Liver (tissue), 3 donors: ENCODE measurements at regions not wholly inside any gene's neighbourhood (a gene's known extent, or its start where the extent isn't known, plus 50 kb on each side); places are given as distances from the start of the nearest gene placed in this dataset.

Experiments used
- CTCF ChIP-seq: fragments of 150-350 bp; IDR thresholded peaks from 2 replicates; pipeline ENCODE4 v1.5.1; 2017; ENCODE audit warnings: improper control_type of control experiment, low read depth, low read length; ENCODE audit not compliant: missing input control
- JUND ChIP-seq, 2 donors: IDR thresholded peaks; 2 replicates each; pipeline ENCODE4 v1.6.1; 2016; ENCODE audit warnings: antibody characterized with exemption in 2 of 2
- RAD21 ChIP-seq, 2 donors: IDR thresholded peaks; 2 replicates each; pipeline ENCODE4 v1.6.1; 2016; ENCODE audit warnings: antibody characterized with exemption in 2 of 2, mild to moderate bottlenecking in 2 of 2
- REST ChIP-seq: IDR thresholded peaks from 2 replicates; pipeline ENCODE4 v1.6.1; 2016; ENCODE audit warnings: antibody characterized with exemption, mild to moderate bottlenecking
- RXRA ChIP-seq, 2 donors: IDR thresholded peaks; 2 replicates each; pipeline ENCODE4 v1.6.1; 2017 to 2018; ENCODE audit warnings: antibody characterized with exemption in 2 of 2, mild to moderate bottlenecking in 1 of 2
- donor health status: healthy.
- donor health status: healthy.

GRCh38 chr5:29894668-29895067 lies 1298.8 kb upstream of the CDH6 start:
- TF ChIP-seq RXRA (IDR thresholded peaks at IDR 0.05) (no peak), RAD21 (IDR thresholded peaks at IDR 0.05) (no peak), REST (no peak), CTCF (no peak), JUND (IDR thresholded peaks at IDR 0.05) (no peak)
